CD14-positive monocyte (primary cell): ENCODE measurements at regions not wholly inside any gene's neighbourhood (a gene's known extent, or its start where the extent isn't known, plus 50 kb on each side); places are given as distances from the start of the nearest gene placed in this dataset.

ENCODE experiments used
- DNase-seq, 3 donors: peaks; one replicate each; pipeline ENCODE4 v3.0.0-alpha.2; 2011 to 2022
- H2AFZ ChIP-seq: 2 replicates; pipeline ENCODE4 v1.6.0; 2012; ENCODE audit warnings: mild to moderate bottlenecking, low read depth, low read length, inconsistent platforms; ENCODE audit not compliant: insufficient read depth, poor library complexity, severe bottlenecking
- H3K27ac ChIP-seq, 2 donors: 1 replicate in 1 of 2; 2 replicates in 1 of 2; pipeline ENCODE4 v1.5.1; 2012 to 2013; ENCODE audit warnings: low read length in 2 of 2, control low read depth in 1 of 2, inconsistent platforms in 1 of 2, low read depth in 1 of 2, mild to moderate bottlenecking in 1 of 2
- H3K27me3 ChIP-seq, 2 donors: one replicate each; pipeline versions ENCODE4 v1.6.0 to v1.6.1; 2011 to 2013; ENCODE audit warnings: low read length in 2 of 2; ENCODE audit not compliant: control insufficient read depth in 2 of 2, insufficient read depth in 2 of 2
- H3K36me3 ChIP-seq, 2 donors: replicated peaks in 1 of 2; 1 replicate in 1 of 2; 2 replicates in 1 of 2; pipeline versions ENCODE4 v1.5.1 to v1.6.1; 2012 to 2013; ENCODE audit warnings: low read length in 2 of 2, control low read depth in 1 of 2, inconsistent platforms in 1 of 2, mild to moderate bottlenecking in 1 of 2; ENCODE audit not compliant: insufficient read depth in 2 of 2, control insufficient read depth in 1 of 2
- H3K4me1 ChIP-seq, 2 donors: 1 replicate in 1 of 2; 2 replicates in 1 of 2; pipeline versions ENCODE4 v1.5.1 to v1.6.1; 2012 to 2013; ENCODE audit warnings: low read length in 2 of 2, control low read depth in 1 of 2, inconsistent platforms in 1 of 2, mild to moderate bottlenecking in 1 of 2, moderate library complexity in 1 of 2; ENCODE audit not compliant: insufficient read depth in 2 of 2, control insufficient read depth in 1 of 2
- H3K4me2 ChIP-seq: replicated peaks from 2 replicates; pipeline ENCODE3; 2012; ENCODE audit warnings: low read length, moderate library complexity, mild to moderate bottlenecking; ENCODE audit not compliant: poor library complexity, severe bottlenecking; ENCODE audit errors: extremely low read depth
- H3K4me3 ChIP-seq, 3 experiments: fragments of 200-600 bp in 1 of 3; sonication (generic) in 1 of 3; replicated peaks in 1 of 3; 1 replicate in 2 of 3; 2 replicates in 1 of 3; pipeline ENCODE4 v1.5.1; 2011 to 2013; ENCODE audit warnings: low read length in 3 of 3, mild to moderate bottlenecking in 3 of 3, control low read depth in 2 of 3, low read depth in 2 of 3, inconsistent platforms in 1 of 3, moderate library complexity in 1 of 3
- H3K79me2 ChIP-seq: 2 replicates; pipeline ENCODE4 v1.6.0; 2012; ENCODE audit warnings: mild to moderate bottlenecking, control low read depth, inconsistent platforms, low read length, moderate library complexity; ENCODE audit not compliant: insufficient read depth
- H3K9ac ChIP-seq: 2 replicates; pipeline ENCODE4 v1.6.0; 2017; ENCODE audit warnings: low read length, mild to moderate bottlenecking; ENCODE audit not compliant: insufficient read depth, poor library complexity, severe bottlenecking
- H3K9me3 ChIP-seq, 2 donors: replicated peaks in 1 of 2; 1 replicate in 1 of 2; 2 replicates in 1 of 2; pipeline versions ENCODE4 v1.5.1 to v1.6.1; 2012 to 2013; ENCODE audit warnings: low read length in 2 of 2, control low read depth in 1 of 2; ENCODE audit not compliant: control insufficient read depth in 1 of 2, insufficient read depth in 1 of 2
- H4K20me1 ChIP-seq: 2 replicates; pipeline ENCODE4 v1.6.0; 2012; ENCODE audit warnings: mild to moderate bottlenecking, low read length, control low read depth, moderate library complexity; ENCODE audit not compliant: insufficient read depth
- H3K27ac Mint-ChIP-seq, 7 donors: one replicate each; pipeline ENCODE4 v1.8.0; 2020; ENCODE audit warnings: mild to moderate bottlenecking in 7 of 7, mixed read lengths in 7 of 7, moderate library complexity in 6 of 7, inconsistent platforms in 2 of 7
- H3K27me3 Mint-ChIP-seq, 3 donors: one replicate each; pipeline ENCODE4 v1.8.0; 2021 to 2022; ENCODE audit warnings: low read depth in 3 of 3, mild to moderate bottlenecking in 3 of 3, mixed read lengths in 3 of 3, moderate library complexity in 3 of 3, inconsistent platforms in 1 of 3
- H3K36me3 Mint-ChIP-seq, 2 donors: one replicate each; pipeline ENCODE4 v1.8.0; 2020; ENCODE audit warnings: mixed read lengths in 2 of 2, inconsistent platforms in 1 of 2, mild to moderate bottlenecking in 1 of 2
- H3K4me1 Mint-ChIP-seq: one replicate; pipeline ENCODE4 v1.8.0; 2020; ENCODE audit warnings: mild to moderate bottlenecking, mixed read lengths
- H3K4me3 Mint-ChIP-seq, 2 donors: one replicate each; pipeline ENCODE4 v1.8.0; 2020; ENCODE audit warnings: mild to moderate bottlenecking in 2 of 2, mixed read lengths in 2 of 2, moderate library complexity in 1 of 2
- H3K9me3 Mint-ChIP-seq, 7 donors: one replicate each; pipeline ENCODE4 v1.8.0; 2020 to 2022; ENCODE audit warnings: mixed read lengths in 7 of 7, mild to moderate bottlenecking in 6 of 7, moderate library complexity in 6 of 7, inconsistent platforms in 2 of 7
- CTCF ChIP-seq: fragments of 200-600 bp; IDR thresholded peaks from one replicate; pipeline ENCODE4 v1.8.0; 2022; ENCODE audit warnings: antibody characterized with exemption, mild to moderate bottlenecking
- WGBS: methylation state at CpG from one replicate; pipeline ENCODE4 v1.1.5; 2013; ENCODE audit warnings: missing lambda C conversion rate; ENCODE audit not compliant: insufficient coverage; 5-methylcytosine and 5-hydroxymethylcytosine counted together
- intact Hi-C, 2 donors: fragments of 100-400 bp; cut with micrococcal nuclease; formaldehyde crosslinking; loops; one replicate each; pipeline versions ENCODE4 v1.15.0 to v1.15.1; 2023

DNA sequence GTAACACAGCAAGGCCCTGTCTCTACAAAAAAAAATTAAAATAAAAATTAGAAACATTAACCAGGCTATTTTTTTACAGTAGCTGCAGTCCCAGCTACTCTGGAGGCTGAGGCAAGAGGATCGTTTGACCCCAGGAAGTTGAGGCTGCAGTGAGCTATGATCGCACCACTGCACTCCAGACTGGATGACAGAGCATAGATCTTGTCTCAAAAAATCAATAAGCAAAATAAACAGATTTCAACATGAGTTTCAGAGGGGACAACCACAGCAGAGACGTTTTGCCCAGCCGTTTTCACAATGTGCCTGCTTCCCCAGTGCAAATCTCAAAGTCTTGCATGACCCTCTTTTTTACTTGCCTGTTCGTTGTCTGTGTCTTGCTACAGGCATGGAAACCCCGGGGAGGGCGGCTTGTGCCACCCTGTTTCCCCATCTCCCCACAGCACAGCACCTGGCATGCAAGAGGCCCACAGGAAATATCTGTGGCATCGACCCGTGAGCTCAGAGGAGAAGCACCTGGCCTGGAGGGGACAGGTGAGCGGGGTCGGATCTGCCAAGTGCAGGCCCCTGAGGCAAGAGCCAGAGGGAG, 222.0 kb upstream of the ZNF507 start:
- Histone ChIP-seq H3K27ac (no peak overlapping the region), H3K4me1 (no peaks in the 10 kb centered on the region), H3K9ac (no peak overlapping the region), H4K20me1 (no peaks in the 10 kb centered on the region), H3K36me3 (no peaks in the 10 kb centered on the region), H3K4me3 (no peak overlapping the region), H3K9me3 (no peaks in the 10 kb centered on the region), H3K79me2 (no peaks in the 10 kb centered on the region), H3K4me2 (no peak overlapping the region), H2AFZ (no peak overlapping the region), H3K27me3 (no peaks in the 10 kb centered on the region)
- no peak overlapping the region for H3K4me3 Mint-ChIP-seq
- H3K36me3 Mint-ChIP-seq: no peaks in the 10 kb centered on the region
- no peak for TF ChIP-seq CTCF
- no peak for DNase-seq
- no peaks in the 10 kb centered on the region for H3K4me1 Mint-ChIP-seq
- no peak overlapping the region for H3K27ac Mint-ChIP-seq
- intact Hi-C loops: no loop called here
- peaks cover 0 to 5% (median 1%) of the 10 kb centered on the region in 3 donors for H3K27me3 Mint-ChIP-seq
- 61% methylated on average over 10 of the region's 11 CpGs for WGBS
- peaks cover 0 to 16% (median 2%) of the 10 kb centered on the region in 7 donors for H3K9me3 Mint-ChIP-seq

GRCh38 chr19:32124585-32124984, 220.8 kb upstream of the ZNF507 start:
- no peaks in the 10 kb centered on the region for H3K79me2 ChIP-seq
- TF ChIP-seq CTCF: no peak
- no peak overlapping the region for H3K4me3 ChIP-seq
- 90% methylated on average over 5 of the region's 10 CpGs for WGBS
- no peaks in the 10 kb centered on the region for H3K4me1 ChIP-seq
- H3K4me2 ChIP-seq: no peak overlapping the region
- H3K9me3 ChIP-seq: no peaks in the 10 kb centered on the region
- no peak overlapping the region for H3K9ac ChIP-seq
- H3K27me3 Mint-ChIP-seq: peaks cover 0 to 4% (median 1%) of the 10 kb centered on the region in 3 donors
- no peaks in the 10 kb centered on the region for H3K36me3 Mint-ChIP-seq
- no peak overlapping the region for H3K4me3 Mint-ChIP-seq
- intact Hi-C loops: no loop called here
- no peaks in the 10 kb centered on the region for H3K27me3 ChIP-seq
- no peak for DNase-seq
- no peak overlapping the region for H2AFZ ChIP-seq
- no peaks in the 10 kb centered on the region for H4K20me1 ChIP-seq
- no peak overlapping the region for H3K27ac ChIP-seq
- no peaks in the 10 kb centered on the region for H3K36me3 ChIP-seq
- no peaks in the 10 kb centered on the region for H3K4me1 Mint-ChIP-seq
- no peak overlapping the region for H3K27ac Mint-ChIP-seq
- peaks cover 0 to 16% (median 2%) of the 10 kb centered on the region in 7 donors for H3K9me3 Mint-ChIP-seq
